Adrenal gland (tissue), 9 donors: ENCODE measurements at regions not wholly inside any gene's neighbourhood (a gene's known extent, or its start where the extent isn't known, plus 50 kb on each side); places are given as distances from the start of the nearest gene placed in this dataset.

Experiments
- DNase-seq, 7 donors: peaks; one replicate each; pipeline ENCODE4 v3.0.0-alpha.2; 2019 to 2020
- H3K27ac ChIP-seq, 5 donors: fragments of 200-600 bp; sonication (generic) in 4 of 5; 1 replicate in 3 of 5; 2 replicates in 2 of 5; pipeline versions ENCODE4 v1.5.1 to v1.8.0; 2016 to 2020; ENCODE audit warnings: mild to moderate bottlenecking in 1 of 5
- H3K27me3 ChIP-seq: fragments of 200-600 bp; 2 replicates; pipeline ENCODE4 v1.8.0; 2021
- H3K36me3 ChIP-seq, 2 donors: fragments of 200-600 bp; replicated peaks in 1 of 2; 1 replicate in 1 of 2; 2 replicates in 1 of 2; pipeline versions ENCODE4 v1.5.1 to v1.8.0; 2018 to 2022
- H3K4me1 ChIP-seq, 2 donors: fragments of 200-600 bp; replicated peaks in 1 of 2; 1 replicate in 1 of 2; 2 replicates in 1 of 2; pipeline versions ENCODE4 v1.5.1 to v1.8.0; 2018 to 2021
- H3K4me3 ChIP-seq, 4 donors: fragments of 200-600 bp; sonication (generic) in 3 of 4; one replicate each; pipeline ENCODE4 v1.5.1; 2016 to 2018
- H3K9me3 ChIP-seq, 3 donors: fragments of 200-600 bp; sonication (generic) in 1 of 3; replicated peaks in 1 of 3; 1 replicate in 2 of 3; 2 replicates in 1 of 3; pipeline versions ENCODE4 v1.5.1 to v1.8.0; 2016 to 2021
- CTCF ChIP-seq, 6 experiments: fragments of 450-650 bp in 4 of 6; fragments of 200-600 bp in 2 of 6; sonication (generic) in 1 of 6; IDR thresholded peaks; 1 replicate in 5 of 6; 2 replicates in 1 of 6; pipeline versions ENCODE4 v1.5.1 to v1.8.0; 2016 to 2021; ENCODE audit warnings: antibody characterized with exemption in 6 of 6, mild to moderate bottlenecking in 2 of 6, moderate library complexity in 1 of 6
- POLR2A ChIP-seq, 2 donors: fragments of 450-650 bp; IDR thresholded peaks; one replicate each; pipeline ENCODE4 v1.6.1; 2017; ENCODE audit warnings: antibody characterized with exemption in 2 of 2, mild to moderate bottlenecking in 2 of 2, moderate library complexity in 1 of 2
- WGBS, 4 donors: extraction: QIAGEN DNeasy Blood & Tissue Kit in 2 of 4; methylation state at CpG; one replicate each; pipeline versions ENCODE4 v1.1.5 to v1.1.7; 2013 to 2017; 5-methylcytosine and 5-hydroxymethylcytosine counted together
- intact Hi-C, 2 donors: fragments of 100-400 bp; cut with DNase I; formaldehyde crosslinking; loops; one replicate each; pipeline versions ENCODE4 v1.14.1 to v1.15.0; 2022 to 2023
- donor health status: healthy with polysubstance abuse.
- donor health status: Bipolar disorder and iron deficiency.
- donor health status: DM: yes; HTN: yes; CAD: no.
- donor health status: DM: no; HTN: no; CAD: no.
- donor health status: DM: no; HTN: no; CAD: no.

DNA sequence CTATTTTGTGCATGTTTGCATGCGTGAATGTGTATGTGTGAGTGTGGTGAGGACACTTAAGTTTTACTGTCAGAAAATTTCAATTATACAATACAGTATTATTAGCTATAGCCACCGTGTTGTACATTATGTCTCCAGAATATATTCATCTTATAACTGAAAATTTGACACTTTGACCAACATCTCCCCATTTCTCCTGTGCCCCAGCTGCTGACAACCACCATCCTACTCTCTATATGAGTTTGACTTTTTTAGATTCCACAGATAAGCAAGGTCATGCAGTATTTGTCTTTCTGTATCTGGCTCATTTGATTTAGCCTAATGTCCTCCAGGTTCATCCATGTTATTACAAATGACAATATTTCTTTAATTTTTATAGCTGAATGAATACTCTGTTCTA lies 195.0 kb downstream of the GPR37 start:
- Histone ChIP-seq H3K4me3 (no peak overlapping the region), H3K36me3 (no peaks in the 10 kb centered on the region), H3K27ac (no peak overlapping the region), H3K4me1 (no peaks in the 10 kb centered on the region), H3K27me3 (no peaks in the 10 kb centered on the region), H3K9me3 (no peaks in the 10 kb centered on the region)
- no peak for DNase-seq
- intact Hi-C loops: no loop called here
- 75 to 81% (median 78%) methylated on average over 2 of the region's 2 CpGs for WGBS, 4 donors
- TF ChIP-seq POLR2A (IDR thresholded peaks at IDR 0.05): no peak
- TF ChIP-seq CTCF (IDR thresholded peaks at IDR 0.05): no peak

DNA sequence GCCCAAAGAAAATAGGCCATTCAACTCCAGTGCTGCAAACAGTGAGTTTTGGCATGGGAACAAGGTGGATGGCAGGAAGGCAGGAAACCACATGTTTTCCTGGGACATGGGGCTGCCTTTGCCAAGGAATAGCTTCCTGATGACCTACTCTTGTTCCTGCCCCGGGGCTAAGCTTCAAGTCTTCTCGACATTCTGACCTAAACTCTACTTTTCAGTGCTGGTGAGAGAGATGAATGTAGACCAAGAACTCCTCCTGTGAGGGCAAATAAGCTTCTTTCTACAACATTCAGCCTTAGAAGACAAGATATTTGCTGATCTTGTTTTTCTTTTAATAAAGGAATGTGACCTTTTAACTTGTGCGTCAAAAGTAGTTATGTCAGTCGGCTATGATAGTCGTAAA lies 199.0 kb downstream of the GPR37 start:
- TF ChIP-seq POLR2A (IDR thresholded peaks at IDR 0.05) (no peak), CTCF (IDR thresholded peaks at IDR 0.05) (no peak)
- WGBS, 4 donors: 47 to 73% (median 55%) methylated on average over 5 of the region's 5 CpGs
- intact Hi-C loops: no loop called here
- Histone ChIP-seq H3K27ac (no peak overlapping the region), H3K36me3 (no peaks in the 10 kb centered on the region), H3K9me3 (no peaks in the 10 kb centered on the region), H3K4me3 (no peak overlapping the region), H3K4me1 (no peaks in the 10 kb centered on the region), H3K27me3 (no peaks in the 10 kb centered on the region)
- DNase-seq: no peak

GRCh38 chr7:124557587-124557986 lies 208.0 kb downstream of the GPR37 start:
- TF ChIP-seq CTCF (IDR thresholded peaks at IDR 0.05) (no peak), POLR2A (IDR thresholded peaks at IDR 0.05) (no peak)
- H3K4me3 ChIP-seq: no peak overlapping the region
- WGBS, 4 donors: 50 to 76% (median 66%) methylated on average over 1 of the region's 1 CpG
- no peaks in the 10 kb centered on the region for H3K9me3 ChIP-seq
- DNase-seq: no peak
- no peaks in the 10 kb centered on the region for H3K4me1 ChIP-seq
- intact Hi-C loops: no loop called here
- no peaks in the 10 kb centered on the region for H3K27me3 ChIP-seq
- H3K36me3 ChIP-seq: no peaks in the 10 kb centered on the region
- H3K27ac ChIP-seq: no peak overlapping the region

DNA sequence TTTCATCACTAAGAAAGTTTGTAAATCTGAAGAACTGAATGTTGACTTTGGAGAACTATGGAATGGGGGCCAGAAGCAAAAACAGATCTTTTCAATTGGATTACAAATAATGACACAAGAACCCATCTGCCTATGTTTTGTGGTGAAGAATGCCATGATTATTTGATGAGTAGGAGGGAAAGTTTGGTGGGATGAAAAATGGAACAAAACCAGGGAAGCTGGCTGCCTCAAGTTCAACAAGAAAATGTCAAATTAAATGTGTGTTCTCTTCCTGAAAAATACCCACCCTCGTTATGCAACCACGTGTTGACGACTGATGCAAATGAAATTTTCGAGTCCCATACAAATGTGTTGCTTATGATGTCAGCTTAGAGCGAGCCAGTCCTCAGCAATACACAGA lies 208.5 kb downstream of the GPR37 start:
- Histone ChIP-seq H3K27me3 (no peaks in the 10 kb centered on the region), H3K4me3 (no peak overlapping the region), H3K4me1 (no peaks in the 10 kb centered on the region), H3K9me3 (no peaks in the 10 kb centered on the region), H3K27ac (no peak overlapping the region), H3K36me3 (no peaks in the 10 kb centered on the region)
- intact Hi-C loops: no loop called here
- WGBS, 4 donors: 63 to 74% (median 69%) methylated on average over 5 of the region's 5 CpGs
- DNase-seq: no peak
- TF ChIP-seq POLR2A (IDR thresholded peaks at IDR 0.05) (no peak), CTCF (IDR thresholded peaks at IDR 0.05) (no peak)
